ENCODE measurements at regions not wholly inside any gene's neighbourhood (a gene's known extent, or its start where the extent isn't known, plus 50 kb on each side); places are given as distances from the start of the nearest gene placed in this dataset.

DNA sequence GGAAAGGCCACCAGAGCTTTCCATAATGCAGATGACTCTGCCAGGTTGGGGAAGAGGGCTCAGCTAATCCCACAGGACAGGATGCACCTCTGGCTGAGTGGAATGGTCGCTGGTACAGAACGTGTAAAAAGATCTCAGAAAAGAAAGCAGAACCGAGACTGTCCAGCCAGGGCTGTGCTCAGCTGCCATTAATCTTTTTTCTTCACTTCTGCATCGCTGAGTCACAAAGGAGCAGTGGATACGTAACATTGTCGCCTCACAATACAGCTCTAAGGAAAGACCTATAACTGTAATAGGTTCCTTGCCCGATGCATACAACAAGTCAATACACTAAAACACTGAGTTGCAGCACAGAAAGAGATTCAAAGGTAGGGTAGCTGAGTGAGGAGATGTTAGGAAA, 354.2 kb downstream of the EN1 start:
- intact Hi-C loops (cut with DNase I, micrococcal nuclease), result no loop called here
- no peaks in the 10 kb centered on the region for H3K36me3 Mint-ChIP-seq (ENCODE audit: low read depth)
- CTCF ChIA-PET, result no interaction called here
- H3K9me3 ChIP-seq (ENCODE audit: control insufficient read depth in 1 of 2, insufficient read depth in 1 of 2, low read length in 2 of 2), result no peaks in the 10 kb centered on the region
- TF ChIP-seq, protein P1, sequence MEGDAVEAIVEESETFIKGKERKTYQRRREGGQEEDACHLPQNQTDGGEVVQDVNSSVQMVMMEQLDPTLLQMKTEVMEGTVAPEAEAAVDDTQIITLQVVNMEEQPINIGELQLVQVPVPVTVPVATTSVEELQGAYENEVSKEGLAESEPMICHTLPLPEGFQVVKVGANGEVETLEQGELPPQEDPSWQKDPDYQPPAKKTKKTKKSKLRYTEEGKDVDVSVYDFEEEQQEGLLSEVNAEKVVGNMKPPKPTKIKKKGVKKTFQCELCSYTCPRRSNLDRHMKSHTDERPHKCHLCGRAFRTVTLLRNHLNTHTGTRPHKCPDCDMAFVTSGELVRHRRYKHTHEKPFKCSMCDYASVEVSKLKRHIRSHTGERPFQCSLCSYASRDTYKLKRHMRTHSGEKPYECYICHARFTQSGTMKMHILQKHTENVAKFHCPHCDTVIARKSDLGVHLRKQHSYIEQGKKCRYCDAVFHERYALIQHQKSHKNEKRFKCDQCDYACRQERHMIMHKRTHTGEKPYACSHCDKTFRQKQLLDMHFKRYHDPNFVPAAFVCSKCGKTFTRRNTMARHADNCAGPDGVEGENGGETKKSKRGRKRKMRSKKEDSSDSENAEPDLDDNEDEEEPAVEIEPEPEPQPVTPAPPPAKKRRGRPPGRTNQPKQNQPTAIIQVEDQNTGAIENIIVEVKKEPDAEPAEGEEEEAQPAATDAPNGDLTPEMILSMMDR (IDR thresholded peaks at IDR 0.05), result no peak
- POLR2A ChIA-PET, result no interaction called here
- H3K4me1 ChIP-seq (ENCODE audit: insufficient read depth, low read length), result no peaks in the 10 kb centered on the region
- no peak for DNase-seq
- no peaks in the 10 kb centered on the region for H3K4me1 Mint-ChIP-seq (ENCODE audit: low read depth)
- no peak overlapping the region for H3K4me3 ChIP-seq (ENCODE audit: low read length)
- H3K27ac Mint-ChIP-seq, result no peak overlapping the region
- no peaks in the 10 kb centered on the region for H3K27me3 ChIP-seq (ENCODE audit: control insufficient read depth in 1 of 2, insufficient read depth in 2 of 2, low read length in 2 of 2)
- H3K27ac ChIP-seq (ENCODE audit: low read depth in 1 of 2, low read length in 2 of 2), result no peak overlapping the region
- ATAC-seq (ENCODE audit: poor library complexity), result no peak
- H3K4me3 Mint-ChIP-seq, result no peak overlapping the region
- H3K9me3 Mint-ChIP-seq, result peaks cover 7% of the 10 kb centered on the region
- H3K27me3 Mint-ChIP-seq, result peaks cover 25% of the 10 kb centered on the region
- H3K36me3 ChIP-seq (ENCODE audit: insufficient read depth, low read length), result no peaks in the 10 kb centered on the region

DNA sequence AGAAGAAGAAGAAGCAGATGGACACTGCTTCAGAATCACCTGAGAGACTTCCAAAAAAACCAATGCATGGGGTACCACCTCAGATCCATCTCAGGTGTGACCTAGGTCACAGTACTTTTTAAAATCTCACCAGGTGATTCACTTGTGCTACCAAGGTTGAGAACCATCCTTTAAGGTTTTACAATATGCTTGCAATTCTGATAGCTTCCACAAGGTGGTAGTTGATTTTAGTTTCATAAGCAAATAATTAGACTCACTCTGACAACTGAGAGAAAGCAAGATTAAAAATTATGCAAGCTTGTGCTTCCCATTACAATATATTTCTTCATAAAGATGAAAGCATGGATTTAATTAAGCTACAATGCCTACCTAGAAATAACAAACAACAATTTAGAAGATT, 355.1 kb downstream of the EN1 start:
- H3K27ac Mint-ChIP-seq, result no peak overlapping the region
- Histone ChIP-seq H3K27ac (ENCODE audit: low read depth in 1 of 2, low read length in 2 of 2) (no peak overlapping the region), H3K9me3 (ENCODE audit: control insufficient read depth in 1 of 2, insufficient read depth in 1 of 2, low read length in 2 of 2) (no peaks in the 10 kb centered on the region), H3K4me3 (ENCODE audit: low read length) (no peak overlapping the region), H3K4me1 (ENCODE audit: insufficient read depth, low read length) (no peaks in the 10 kb centered on the region), H3K36me3 (ENCODE audit: insufficient read depth, low read length) (no peaks in the 10 kb centered on the region), H3K27me3 (ENCODE audit: control insufficient read depth in 1 of 2, insufficient read depth in 2 of 2, low read length in 2 of 2) (no peaks in the 10 kb centered on the region)
- ChIA-PET CTCF (no interaction called here), POLR2A (no interaction called here)
- TF ChIP-seq, protein P1 (IDR thresholded peaks at IDR 0.05), result no peak
- H3K27me3 Mint-ChIP-seq, result peaks cover 21% of the 10 kb centered on the region
- H3K9me3 Mint-ChIP-seq, result peaks cover 7% of the 10 kb centered on the region
- DNase-seq, result no peak
- ATAC-seq (ENCODE audit: poor library complexity), result no peak
- no peaks in the 10 kb centered on the region for H3K4me1 Mint-ChIP-seq (ENCODE audit: low read depth)
- intact Hi-C loops (cut with DNase I, micrococcal nuclease), result no loop called here
- no peak overlapping the region for H3K4me3 Mint-ChIP-seq
- H3K36me3 Mint-ChIP-seq (ENCODE audit: low read depth), result no peaks in the 10 kb centered on the region

DNA sequence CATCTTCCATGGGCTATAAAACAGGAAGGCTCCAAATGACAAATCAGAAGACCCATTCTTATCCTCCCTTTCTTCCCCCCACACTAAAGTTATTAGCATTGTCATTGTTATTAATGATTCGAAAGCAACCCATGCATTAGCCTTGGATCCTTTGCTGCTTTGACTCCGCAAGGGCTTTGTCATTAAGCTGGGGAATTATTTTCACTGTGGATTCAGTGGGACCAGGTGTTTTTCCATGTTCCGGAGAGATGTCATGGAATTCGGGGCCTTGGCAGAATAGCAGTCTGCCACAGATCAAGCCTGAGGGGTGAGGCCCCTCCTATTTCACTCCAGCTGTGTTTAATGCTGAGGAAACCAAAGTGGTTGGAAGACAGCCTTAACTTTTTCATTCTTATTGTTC, 357.1 kb downstream of the EN1 start:
- no peaks in the 10 kb centered on the region for H3K9me3 ChIP-seq (ENCODE audit: control insufficient read depth in 1 of 2, insufficient read depth in 1 of 2, low read length in 2 of 2)
- H3K4me1 ChIP-seq (ENCODE audit: insufficient read depth, low read length), result no peaks in the 10 kb centered on the region
- no peak overlapping the region for H3K27ac ChIP-seq (ENCODE audit: low read depth in 1 of 2, low read length in 2 of 2)
- H3K36me3 ChIP-seq (ENCODE audit: insufficient read depth, low read length), result no peaks in the 10 kb centered on the region
- no peaks in the 10 kb centered on the region for H3K27me3 ChIP-seq (ENCODE audit: control insufficient read depth in 1 of 2, insufficient read depth in 2 of 2, low read length in 2 of 2)
- no peaks in the 10 kb centered on the region for H3K4me1 Mint-ChIP-seq (ENCODE audit: low read depth)
- ChIA-PET POLR2A (no interaction called here), CTCF (no interaction called here)
- no peaks in the 10 kb centered on the region for H3K36me3 Mint-ChIP-seq (ENCODE audit: low read depth)
- H3K9me3 Mint-ChIP-seq, result peaks cover 7% of the 10 kb centered on the region
- ATAC-seq (ENCODE audit: poor library complexity) (no peak), DNase-seq (no peak)
- H3K27ac Mint-ChIP-seq, result no peak overlapping the region
- peaks cover 17% of the 10 kb centered on the region for H3K27me3 Mint-ChIP-seq
- H3K4me3 ChIP-seq (ENCODE audit: low read length), result no peak overlapping the region
- H3K4me3 Mint-ChIP-seq, result no peak overlapping the region
- intact Hi-C loops (cut with DNase I, micrococcal nuclease), result no loop called here
- TF ChIP-seq, protein P1 (IDR thresholded peaks at IDR 0.05), result no peak
